ENCODE measurements at regions not wholly inside any gene's neighbourhood (a gene's known extent, or its start where the extent isn't known, plus 50 kb on each side); places are given as distances from the start of the nearest gene placed in this dataset.

DNA sequence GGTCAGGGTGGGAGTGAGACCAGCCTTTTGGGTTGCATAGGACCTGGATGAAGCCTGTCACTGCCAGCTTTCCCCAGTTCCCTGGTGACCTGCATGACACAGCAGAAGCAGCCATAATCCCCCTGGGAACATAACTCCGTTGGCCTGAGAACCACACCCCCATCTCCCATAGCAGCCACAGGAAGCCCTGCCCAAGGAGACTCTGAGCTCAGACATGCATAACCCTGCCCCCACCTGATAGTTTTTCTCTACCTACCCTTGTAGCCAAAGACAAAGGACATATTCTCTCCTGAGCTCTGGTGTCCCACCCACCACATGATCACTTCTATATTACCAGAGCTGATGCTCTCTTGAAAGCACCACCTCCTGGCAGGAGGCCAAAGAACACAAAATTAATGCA is 413.5 kb upstream of the HTR2A start:
- H2AFZ ChIP-seq (ENCODE audit: low read depth, low read length): no peak overlapping the region
- H3K27ac ChIP-seq (ENCODE audit: low read length): no peak overlapping the region
- no peaks in the 10 kb centered on the region for H3F3A ChIP-seq (ENCODE audit: insufficient read depth, low read length, poor library complexity, severe bottlenecking)
- no peaks in the 10 kb centered on the region for H3K27me3 ChIP-seq (ENCODE audit: insufficient read depth, low read depth, low read length)
- H3K79me2 ChIP-seq (replicated peaks; ENCODE audit: insufficient read depth, low read length): no peaks in the 10 kb centered on the region
- peaks cover 3% of the 10 kb centered on the region for H3K9me3 ChIP-seq (ENCODE audit: low read length)
- no peak overlapping the region for H3K4me2 ChIP-seq (ENCODE audit: low read length)
- H3K9me2 ChIP-seq (ENCODE audit: insufficient read depth, low read length): no peaks in the 10 kb centered on the region
- H4K20me1 ChIP-seq (ENCODE audit: insufficient read depth): no peaks in the 10 kb centered on the region
- TF ChIP-seq EP300 (conservative IDR thresholded peaks at IDR 0.05; ENCODE audit: poor library complexity, severe bottlenecking): no peak
- TF ChIP-seq POLR2AphosphoS5 (IDR thresholded peaks at IDR 0.05): no peak
- no peak for TF ChIP-seq RAD21 (conservative IDR thresholded peaks at IDR 0.05)
- TF ChIP-seq EZH2 (IDR thresholded peaks at IDR 0.05; ENCODE audit: borderline replicate concordance, insufficient read depth, low read length, poor library complexity, severe bottlenecking): no peak
- no peak for TF ChIP-seq MXI1 (conservative IDR thresholded peaks at IDR 0.05; ENCODE audit: poor library complexity, severe bottlenecking)
- TF ChIP-seq TAF1 (IDR thresholded peaks at IDR 0.05; ENCODE audit: low read depth): no peak
- no peak for TF ChIP-seq SMC3 (conservative IDR thresholded peaks at IDR 0.05; ENCODE audit: poor library complexity)
- TF ChIP-seq, protein P1, sequence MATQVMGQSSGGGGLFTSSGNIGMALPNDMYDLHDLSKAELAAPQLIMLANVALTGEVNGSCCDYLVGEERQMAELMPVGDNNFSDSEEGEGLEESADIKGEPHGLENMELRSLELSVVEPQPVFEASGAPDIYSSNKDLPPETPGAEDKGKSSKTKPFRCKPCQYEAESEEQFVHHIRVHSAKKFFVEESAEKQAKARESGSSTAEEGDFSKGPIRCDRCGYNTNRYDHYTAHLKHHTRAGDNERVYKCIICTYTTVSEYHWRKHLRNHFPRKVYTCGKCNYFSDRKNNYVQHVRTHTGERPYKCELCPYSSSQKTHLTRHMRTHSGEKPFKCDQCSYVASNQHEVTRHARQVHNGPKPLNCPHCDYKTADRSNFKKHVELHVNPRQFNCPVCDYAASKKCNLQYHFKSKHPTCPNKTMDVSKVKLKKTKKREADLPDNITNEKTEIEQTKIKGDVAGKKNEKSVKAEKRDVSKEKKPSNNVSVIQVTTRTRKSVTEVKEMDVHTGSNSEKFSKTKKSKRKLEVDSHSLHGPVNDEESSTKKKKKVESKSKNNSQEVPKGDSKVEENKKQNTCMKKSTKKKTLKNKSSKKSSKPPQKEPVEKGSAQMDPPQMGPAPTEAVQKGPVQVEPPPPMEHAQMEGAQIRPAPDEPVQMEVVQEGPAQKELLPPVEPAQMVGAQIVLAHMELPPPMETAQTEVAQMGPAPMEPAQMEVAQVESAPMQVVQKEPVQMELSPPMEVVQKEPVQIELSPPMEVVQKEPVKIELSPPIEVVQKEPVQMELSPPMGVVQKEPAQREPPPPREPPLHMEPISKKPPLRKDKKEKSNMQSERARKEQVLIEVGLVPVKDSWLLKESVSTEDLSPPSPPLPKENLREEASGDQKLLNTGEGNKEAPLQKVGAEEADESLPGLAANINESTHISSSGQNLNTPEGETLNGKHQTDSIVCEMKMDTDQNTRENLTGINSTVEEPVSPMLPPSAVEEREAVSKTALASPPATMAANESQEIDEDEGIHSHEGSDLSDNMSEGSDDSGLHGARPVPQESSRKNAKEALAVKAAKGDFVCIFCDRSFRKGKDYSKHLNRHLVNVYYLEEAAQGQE (IDR thresholded peaks at IDR 0.05; ENCODE audit: borderline replicate concordance): no peak
- TF ChIP-seq, protein P2, sequence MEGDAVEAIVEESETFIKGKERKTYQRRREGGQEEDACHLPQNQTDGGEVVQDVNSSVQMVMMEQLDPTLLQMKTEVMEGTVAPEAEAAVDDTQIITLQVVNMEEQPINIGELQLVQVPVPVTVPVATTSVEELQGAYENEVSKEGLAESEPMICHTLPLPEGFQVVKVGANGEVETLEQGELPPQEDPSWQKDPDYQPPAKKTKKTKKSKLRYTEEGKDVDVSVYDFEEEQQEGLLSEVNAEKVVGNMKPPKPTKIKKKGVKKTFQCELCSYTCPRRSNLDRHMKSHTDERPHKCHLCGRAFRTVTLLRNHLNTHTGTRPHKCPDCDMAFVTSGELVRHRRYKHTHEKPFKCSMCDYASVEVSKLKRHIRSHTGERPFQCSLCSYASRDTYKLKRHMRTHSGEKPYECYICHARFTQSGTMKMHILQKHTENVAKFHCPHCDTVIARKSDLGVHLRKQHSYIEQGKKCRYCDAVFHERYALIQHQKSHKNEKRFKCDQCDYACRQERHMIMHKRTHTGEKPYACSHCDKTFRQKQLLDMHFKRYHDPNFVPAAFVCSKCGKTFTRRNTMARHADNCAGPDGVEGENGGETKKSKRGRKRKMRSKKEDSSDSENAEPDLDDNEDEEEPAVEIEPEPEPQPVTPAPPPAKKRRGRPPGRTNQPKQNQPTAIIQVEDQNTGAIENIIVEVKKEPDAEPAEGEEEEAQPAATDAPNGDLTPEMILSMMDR (IDR thresholded peaks at IDR 0.05; ENCODE audit: poor library complexity, severe bottlenecking): no peak
- no peak overlapping the region for H3K4me3 ChIP-seq (ENCODE audit: low read length)
- H3K9ac ChIP-seq (ENCODE audit: low read length): no peak overlapping the region
- no peaks in the 10 kb centered on the region for H3K36me3 ChIP-seq (ENCODE audit: insufficient read depth, low read length)

DNA sequence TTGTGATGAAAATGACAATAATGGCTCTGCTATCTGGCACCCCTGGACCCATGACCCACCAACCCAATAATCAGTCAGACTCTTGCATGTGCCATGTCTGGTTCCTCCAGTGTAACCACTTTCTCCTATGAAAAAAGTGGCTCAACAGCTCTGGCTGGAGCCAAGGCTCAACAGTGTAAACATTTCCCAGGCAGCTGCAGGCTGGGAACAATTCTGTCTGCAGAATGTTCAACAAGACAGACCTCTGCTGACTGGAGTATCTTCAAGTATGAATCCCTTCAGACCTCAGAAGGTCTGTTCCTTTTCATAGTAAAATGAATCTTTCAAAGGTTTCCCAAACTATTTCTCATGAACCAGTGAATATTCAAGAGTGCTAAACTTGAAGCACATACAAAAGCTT is 410.1 kb upstream of the HTR2A start:
- no peaks in the 10 kb centered on the region for H3K79me2 ChIP-seq (replicated peaks; ENCODE audit: insufficient read depth, low read length)
- no peak overlapping the region for H3K27ac ChIP-seq (ENCODE audit: low read length)
- no peak overlapping the region for H3K4me3 ChIP-seq (ENCODE audit: low read length)
- H3K9me3 ChIP-seq (ENCODE audit: low read length): peaks cover 3% of the 10 kb centered on the region
- H4K20me1 ChIP-seq (ENCODE audit: insufficient read depth): no peaks in the 10 kb centered on the region
- no peaks in the 10 kb centered on the region for H3K36me3 ChIP-seq (ENCODE audit: insufficient read depth, low read length)
- no peak overlapping the region for H3K9ac ChIP-seq (ENCODE audit: low read length)
- TF ChIP-seq TAF1 (IDR thresholded peaks at IDR 0.05; ENCODE audit: low read depth) (no peak), MXI1 (conservative IDR thresholded peaks at IDR 0.05; ENCODE audit: poor library complexity, severe bottlenecking) (no peak), EZH2 (IDR thresholded peaks at IDR 0.05; ENCODE audit: borderline replicate concordance, insufficient read depth, low read length, poor library complexity, severe bottlenecking) (no peak), EP300 (conservative IDR thresholded peaks at IDR 0.05; ENCODE audit: poor library complexity, severe bottlenecking) (no peak), RAD21 (conservative IDR thresholded peaks at IDR 0.05) (no peak), POLR2AphosphoS5 (IDR thresholded peaks at IDR 0.05) (no peak), SMC3 (conservative IDR thresholded peaks at IDR 0.05; ENCODE audit: poor library complexity) (no peak)
- TF ChIP-seq, protein P2 (IDR thresholded peaks at IDR 0.05; ENCODE audit: poor library complexity, severe bottlenecking): no peak
- TF ChIP-seq, protein P1 (IDR thresholded peaks at IDR 0.05; ENCODE audit: borderline replicate concordance): no peak
- H3K27me3 ChIP-seq (ENCODE audit: insufficient read depth, low read depth, low read length): no peaks in the 10 kb centered on the region
- no peaks in the 10 kb centered on the region for H3F3A ChIP-seq (ENCODE audit: insufficient read depth, low read length, poor library complexity, severe bottlenecking)
- no peak overlapping the region for H3K4me2 ChIP-seq (ENCODE audit: low read length)
- no peak overlapping the region for H2AFZ ChIP-seq (ENCODE audit: low read depth, low read length)
- no peaks in the 10 kb centered on the region for H3K9me2 ChIP-seq (ENCODE audit: insufficient read depth, low read length)

All from neural cell (in vitro differentiated cells).